ENCODE measurements at regions not wholly inside any gene's neighbourhood (a gene's known extent, or its start where the extent isn't known, plus 50 kb on each side); places are given as distances from the start of the nearest gene placed in this dataset.

GRCh38 chr19:21617740-21618339 is 112.4 kb downstream of the ZNF429 start:
- no peaks in the 10 kb centered on the region for H3K9me1 ChIP-seq (ENCODE audit: insufficient read depth, low read length)

More at GRCh38 chr19:21617740-21618339, 112.4 kb downstream of the ZNF429 start:
- Histone ChIP-seq H3K9me3 (ENCODE audit: control insufficient read depth, insufficient read depth, low read length) (peaks cover 4% of the 10 kb centered on the region), H3K27ac (ENCODE audit: insufficient read depth, low read length) (no peak overlapping the region), H4K91ac (ENCODE audit: insufficient read depth, low read depth, low read length) (no peak overlapping the region), H2BK120ac (ENCODE audit: low read depth, low read length) (no peak overlapping the region), H2BK20ac (ENCODE audit: low read depth, low read length) (no peak overlapping the region), H3K27me3 (ENCODE audit: control insufficient read depth, insufficient read depth, low read length) (no peaks in the 10 kb centered on the region), H2BK15ac (ENCODE audit: low read depth, low read length) (no peak overlapping the region), H4K20me1 (ENCODE audit: insufficient read depth, low read length) (no peaks in the 10 kb centered on the region), H3K56ac (ENCODE audit: extremely low read depth, insufficient read depth, low read length) (no peak overlapping the region), H2BK5ac (ENCODE audit: low read depth, low read length, poor library complexity, severe bottlenecking) (no peak overlapping the region), H3K4me3 (ENCODE audit: insufficient read depth, low read depth, low read length) (no peak overlapping the region), H4K8ac (ENCODE audit: low read depth in 2 of 2, low read length in 2 of 2) (no peak overlapping the region), H4K5ac (ENCODE audit: low read depth, low read length) (no peak overlapping the region), H3K4ac (ENCODE audit: low read depth, low read length) (no peak overlapping the region), H3K23ac (ENCODE audit: low read depth, low read length) (no peak overlapping the region), H3K36me3 (ENCODE audit: control insufficient read depth, insufficient read depth, low read length) (no peaks in the 10 kb centered on the region), H3K4me2 (ENCODE audit: low read depth, low read length) (no peak overlapping the region), H3K4me1 (ENCODE audit: control insufficient read depth, insufficient read depth, low read length) (no peaks in the 10 kb centered on the region), H3K79me1 (ENCODE audit: low read depth in 1 of 2, low read length in 2 of 2) (no peaks in the 10 kb centered on the region), H3K9ac (ENCODE audit: low read depth, low read length) (no peak overlapping the region), H3K14ac (replicated peaks; ENCODE audit: low read depth, low read length) (no peak overlapping the region), H2AK5ac (ENCODE audit: low read depth, low read length) (no peak overlapping the region), H3K18ac (ENCODE audit: low read depth, low read length) (no peak overlapping the region), H2AFZ (replicated peaks; ENCODE audit: low read length, poor library complexity) (no peak overlapping the region), H2AK9ac (replicated peaks; ENCODE audit: low read depth, low read length, poor library complexity) (no peak overlapping the region)
- ChIA-PET CTCF (no interaction called here), POLR2A (ENCODE audit: unreplicated experiment) (no interaction called here)
- no CpG with 5 or more reads among the region's 4 CpGs for WGBS, 2 experiments (ENCODE audit: extremely low coverage in 2 of 2, insufficient read length in 1 of 2)
- TF ChIP-seq RAD21 (IDR thresholded peaks at IDR 0.05; ENCODE audit: low read length) (no peak), MAZ (IDR thresholded peaks at IDR 0.05; ENCODE audit: borderline replicate concordance, low read depth, low read length) (no peak), POLR2A (IDR thresholded peaks at IDR 0.05; ENCODE audit: low read depth, low read length) (no peak), ELK1 (IDR thresholded peaks at IDR 0.05; ENCODE audit: borderline replicate concordance, low read depth, low read length) (no peak), USF2 (IDR thresholded peaks at IDR 0.05; ENCODE audit: low read depth, low read length) (no peak), BHLHE40 (IDR thresholded peaks at IDR 0.05; ENCODE audit: low read depth, low read length) (no peak), RCOR1 (IDR thresholded peaks at IDR 0.05; ENCODE audit: insufficient replicate concordance, low read length) (no peak), SMC3 (IDR thresholded peaks at IDR 0.05; ENCODE audit: low read depth, low read length) (no peak), NFE2L2 (IDR thresholded peaks at IDR 0.05; ENCODE audit: low read depth, low read length) (no peak), MXI1 (IDR thresholded peaks at IDR 0.05; ENCODE audit: borderline replicate concordance, low read depth, low read length) (no peak), RFX5 (IDR thresholded peaks at IDR 0.05; ENCODE audit: low read depth, low read length) (no peak), FOS (IDR thresholded peaks at IDR 0.05; ENCODE audit: low read depth, low read length) (no peak)
- dilution Hi-C loops (cut with HindIII; ENCODE audit: low sequenced_read_pairs, unreplicated experiment) (no loop called here), in situ Hi-C loops (cut with MboI; ENCODE audit: low sequenced_read_pairs) (no loop called here), intact Hi-C loops (cut with micrococcal nuclease) (no loop called here)
- BruUV-seq (replicated peaks) = no TSS peak
- ATAC-seq (ENCODE audit: low read depth) = no peak
- DNase-seq = no peak

Data from IMR-90 (cell line).